ENCODE measurements at regions not wholly inside any gene's neighbourhood (a gene's known extent, or its start where the extent isn't known, plus 50 kb on each side); places are given as distances from the start of the nearest gene placed in this dataset.

DNA sequence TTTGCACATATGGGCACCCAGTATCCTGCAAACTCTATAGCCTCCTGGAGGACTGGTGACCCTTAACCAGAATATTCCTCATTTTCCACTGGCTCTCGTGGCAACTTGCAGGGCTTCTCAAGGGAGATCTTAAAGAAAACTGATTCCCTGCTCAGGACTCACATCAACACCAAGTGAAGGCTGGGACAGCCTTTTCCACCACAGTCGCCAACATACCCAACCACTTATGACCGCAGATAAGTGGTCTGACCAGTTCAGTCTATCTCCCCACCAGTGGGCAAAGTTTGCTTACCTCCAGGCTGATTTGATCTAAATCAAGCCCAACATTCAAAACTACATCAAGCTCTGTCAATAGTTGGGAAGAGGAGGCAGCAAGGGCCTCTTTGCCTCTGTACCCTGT lies 289.3 kb upstream of the GATB start:
- in situ Hi-C loops (cut with HindIII; ENCODE audit: low sequenced_read_pairs): no loop called here
- no peak for DNase-seq (ENCODE audit: low spot score)

DNA sequence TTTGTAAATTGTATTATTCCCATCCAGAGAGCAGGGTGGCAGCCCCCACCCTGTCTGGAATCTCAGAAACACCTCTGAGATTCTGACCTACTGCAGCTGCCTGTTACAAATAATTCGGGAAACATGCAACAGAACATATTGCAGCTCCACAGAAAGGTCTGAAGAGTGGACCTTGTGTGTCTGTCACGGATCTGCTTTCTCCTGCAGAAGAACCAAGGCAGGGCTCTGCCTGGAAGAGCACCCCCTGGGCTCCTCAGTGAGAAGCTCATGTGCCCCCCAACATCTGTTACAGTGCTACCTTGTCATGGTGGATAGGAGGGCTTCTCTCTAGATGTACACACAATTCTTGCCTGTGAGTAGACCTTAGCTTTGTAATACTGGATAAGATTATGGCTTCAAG lies 286.6 kb upstream of the GATB start:
- in situ Hi-C loops (cut with HindIII; ENCODE audit: low sequenced_read_pairs): no loop called here
- no peak for DNase-seq (ENCODE audit: low spot score)

DNA sequence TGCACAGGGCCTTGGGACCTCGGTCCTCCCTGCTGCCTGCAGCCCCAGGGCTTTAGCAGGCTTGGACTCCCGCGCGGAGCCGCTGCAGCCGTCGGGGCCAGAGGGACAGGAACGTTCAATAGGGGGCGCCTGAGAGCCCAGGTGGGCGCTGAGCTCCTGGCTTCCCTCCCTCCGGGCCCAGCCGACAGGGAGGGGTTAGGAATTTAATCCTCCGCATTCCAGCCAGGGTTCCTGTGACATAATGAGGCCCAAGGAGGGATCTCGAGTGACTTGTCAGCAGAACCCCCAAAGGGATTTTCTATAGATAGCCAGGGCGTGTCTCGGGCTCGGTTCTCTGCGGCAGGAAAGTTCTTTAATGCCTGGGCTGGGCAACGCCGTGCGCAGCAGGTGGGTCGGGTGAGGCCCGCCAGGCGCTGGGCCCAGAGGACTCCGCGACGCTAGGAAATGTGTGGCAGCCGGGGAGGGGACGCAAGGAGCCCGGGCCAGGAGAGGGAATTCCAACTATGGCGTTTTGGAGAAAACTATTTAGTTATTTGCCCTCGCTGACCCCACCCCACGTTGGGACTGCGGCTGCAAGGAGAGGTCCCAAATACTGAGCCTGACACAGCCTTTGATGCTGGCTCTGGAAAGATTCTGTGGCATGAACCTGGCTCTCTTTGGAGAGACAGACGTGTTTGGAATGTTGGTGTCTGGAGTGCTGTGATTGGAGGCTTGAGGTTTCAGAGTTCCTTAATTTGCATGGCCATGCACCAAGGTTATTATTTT lies 285.2 kb upstream of the GATB start:
- in situ Hi-C loops (cut with HindIII; ENCODE audit: low sequenced_read_pairs): no loop called here
- no peak for DNase-seq (ENCODE audit: low spot score)

DNA sequence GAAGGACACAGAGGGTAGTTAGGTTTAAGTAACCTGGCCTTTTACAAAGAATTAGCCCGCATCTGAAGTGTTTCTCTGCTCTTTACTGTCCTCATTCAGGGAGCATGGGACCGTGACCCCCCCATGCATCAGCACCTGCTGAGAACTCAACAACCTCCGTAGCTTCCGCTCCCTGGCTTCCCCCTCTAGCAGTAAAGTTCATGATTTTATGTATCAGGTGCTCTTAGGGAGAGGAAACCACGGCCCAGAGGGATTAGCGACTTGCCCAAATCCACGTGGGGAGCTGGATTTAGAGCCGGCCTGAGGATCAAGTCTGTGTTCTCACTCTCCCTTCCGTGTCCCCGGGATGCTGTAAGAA lies 284.6 kb upstream of the GATB start:
- in situ Hi-C loops (cut with HindIII; ENCODE audit: low sequenced_read_pairs): no loop called here
- DNase-seq (ENCODE audit: low spot score): no peak

DNA sequence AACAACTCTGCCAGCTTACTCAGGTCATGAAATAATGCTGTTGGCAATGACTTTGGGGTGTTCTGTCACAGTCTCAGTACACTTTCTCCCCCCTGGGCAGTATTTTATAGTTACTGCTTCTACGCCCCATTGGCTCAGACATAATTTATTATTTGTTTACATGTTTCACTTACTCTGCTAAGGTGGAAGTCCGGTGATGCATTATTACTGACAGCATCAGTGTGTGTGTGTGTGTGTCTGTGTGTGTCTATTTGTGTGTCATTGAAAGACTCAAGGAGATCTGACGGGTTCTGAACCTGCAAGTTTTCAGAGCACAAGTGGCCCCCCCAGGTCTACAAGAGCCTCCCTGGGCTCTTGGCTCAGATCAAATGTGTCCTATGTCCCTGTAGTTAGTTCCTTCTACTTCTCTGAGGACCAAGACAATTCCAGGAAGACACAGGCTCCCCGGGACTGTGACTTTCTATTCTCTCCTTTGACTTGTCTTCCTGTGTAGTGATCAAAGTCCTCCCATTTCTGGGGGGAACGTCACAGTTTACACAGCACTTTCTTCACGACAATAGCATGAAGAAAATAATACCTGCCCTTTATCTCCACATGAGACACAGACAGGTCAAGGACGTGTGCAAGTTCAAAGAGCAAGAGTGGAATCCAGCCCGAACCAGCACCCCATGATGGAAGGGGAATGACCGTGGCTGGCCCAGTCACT lies 283.7 kb upstream of the GATB start:
- DNase-seq (ENCODE audit: low spot score): no peak
- in situ Hi-C loops (cut with HindIII; ENCODE audit: low sequenced_read_pairs): no loop called here

DNA sequence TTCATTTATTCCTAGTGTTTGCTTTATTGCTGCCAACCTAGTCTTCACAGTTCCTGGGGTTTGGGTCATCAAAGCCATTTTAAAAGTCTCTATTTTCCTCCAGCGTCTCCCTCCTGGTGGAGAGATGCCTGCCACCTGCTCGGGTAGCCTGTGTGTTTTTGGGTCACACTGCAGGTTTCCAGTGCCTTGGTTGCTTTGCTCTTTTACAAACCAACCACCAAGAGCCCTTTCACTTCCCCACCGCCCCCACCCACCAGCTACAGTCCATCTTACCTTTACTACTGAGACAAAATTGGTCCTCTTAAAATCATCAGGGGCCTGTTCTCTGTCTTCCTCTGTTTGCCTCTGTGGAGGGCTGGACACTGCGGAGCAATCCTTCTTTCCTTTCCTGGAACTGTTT lies 280.5 kb upstream of the GATB start:
- in situ Hi-C loops (cut with HindIII; ENCODE audit: low sequenced_read_pairs): no loop called here
- DNase-seq (ENCODE audit: low spot score): peak; percentile 24

DNA sequence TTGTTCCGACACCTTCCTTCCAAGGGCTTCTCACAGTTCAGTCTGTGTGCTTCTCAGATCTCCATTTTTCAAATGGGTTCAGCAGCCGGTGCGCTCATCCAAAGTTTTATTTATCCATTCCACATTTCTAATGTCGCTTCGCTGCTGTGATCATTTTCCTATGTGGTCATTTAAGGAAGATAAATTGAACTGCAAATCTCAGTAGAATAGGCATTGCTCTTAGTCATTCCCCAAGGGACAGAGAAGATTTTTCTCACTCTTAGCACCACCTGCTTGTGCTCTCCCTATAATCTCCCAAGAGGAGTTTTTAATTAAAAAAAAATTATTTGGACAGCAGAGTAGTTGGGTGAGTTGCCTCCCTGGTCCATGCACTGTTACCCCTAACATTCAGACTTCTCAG lies 278.9 kb upstream of the GATB start:
- in situ Hi-C loops (cut with HindIII; ENCODE audit: low sequenced_read_pairs): no loop called here
- no peak for DNase-seq (ENCODE audit: low spot score)

DNA sequence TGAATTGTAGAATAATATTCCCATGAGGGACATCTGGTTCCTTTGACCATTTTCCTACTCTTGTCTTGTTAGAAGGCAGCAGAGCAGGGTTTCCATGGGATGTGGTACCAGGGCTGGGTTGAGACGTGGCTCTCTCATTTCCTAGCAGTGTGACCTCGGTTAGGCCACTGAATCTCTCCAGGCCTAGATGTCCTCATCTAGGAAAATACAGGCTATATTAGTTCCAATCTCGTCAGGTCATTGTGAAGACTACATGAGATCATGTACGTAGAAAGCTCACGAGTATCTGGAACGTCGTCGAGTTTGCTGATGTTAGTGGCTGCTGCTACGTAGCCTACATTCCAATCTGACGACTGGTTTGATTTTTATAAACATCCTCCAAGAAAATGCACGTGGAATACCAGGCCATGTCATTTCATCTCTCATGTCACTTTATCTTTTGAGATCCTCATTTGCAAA lies 278.2 kb upstream of the GATB start:
- in situ Hi-C loops (cut with HindIII; ENCODE audit: low sequenced_read_pairs): no loop called here
- no peak for DNase-seq (ENCODE audit: low spot score)

DNA sequence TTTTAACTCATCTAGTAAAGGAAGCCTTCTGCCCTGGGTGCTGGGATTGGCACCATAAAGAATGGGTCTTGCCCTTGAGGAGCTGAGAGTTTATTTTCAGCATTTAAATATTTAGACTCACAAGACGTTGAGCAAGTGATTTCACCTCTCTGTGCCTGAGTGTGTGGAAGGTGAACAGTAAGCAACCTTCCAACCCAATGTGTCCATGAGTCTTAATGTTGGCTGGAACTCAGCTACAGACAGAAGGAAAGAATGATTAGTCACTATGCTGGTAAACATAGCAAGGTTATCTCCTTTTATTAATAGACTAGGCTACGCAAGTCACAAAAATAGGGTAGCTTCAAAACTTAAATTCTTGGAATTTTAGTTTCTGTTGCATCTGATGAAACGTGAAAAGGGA lies 277.4 kb upstream of the GATB start:
- no peak for DNase-seq (ENCODE audit: low spot score)
- in situ Hi-C loops (cut with HindIII; ENCODE audit: low sequenced_read_pairs): no loop called here

DNA sequence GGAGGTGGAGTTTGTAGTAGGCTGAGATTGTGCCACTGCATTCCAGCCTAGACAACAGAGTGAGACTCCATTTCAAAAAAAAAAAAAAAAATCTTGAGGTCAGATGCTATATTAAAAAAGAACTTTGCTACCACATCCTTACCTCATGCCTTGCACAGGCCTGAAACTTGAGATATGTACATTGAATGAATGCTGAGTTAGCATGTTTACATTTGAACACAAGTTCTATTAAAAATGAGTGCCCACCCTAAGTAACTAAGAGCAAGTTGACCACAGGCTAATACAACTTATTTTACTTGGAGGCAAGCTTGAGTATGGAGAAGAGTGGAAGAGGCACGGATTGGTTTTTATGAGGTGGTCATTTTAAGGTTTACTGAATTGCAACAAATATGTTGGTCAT lies 276.6 kb upstream of the GATB start:
- DNase-seq (ENCODE audit: low spot score): no peak
- in situ Hi-C loops (cut with HindIII; ENCODE audit: low sequenced_read_pairs): no loop called here

DNA sequence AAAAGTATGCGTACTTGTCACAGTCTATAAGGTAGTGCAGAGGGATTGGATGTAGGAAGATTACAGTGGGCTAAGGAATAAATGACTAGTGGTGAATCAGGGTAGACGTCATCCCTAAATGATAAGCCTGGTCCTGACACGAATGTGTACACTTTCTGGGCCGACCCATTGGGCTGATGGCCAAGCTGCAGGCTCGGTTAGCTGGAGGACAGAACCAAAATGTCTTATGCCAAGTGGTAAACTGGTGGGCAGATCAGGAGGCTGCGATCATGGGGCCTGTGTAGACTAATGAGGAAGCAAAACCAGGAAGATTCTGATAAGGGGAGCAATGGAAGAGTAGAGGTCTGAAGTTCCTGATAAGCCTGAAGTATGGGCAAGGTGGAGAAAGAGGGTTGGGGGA lies 272.8 kb upstream of the GATB start:
- DNase-seq (ENCODE audit: low spot score): no peak
- in situ Hi-C loops (cut with HindIII; ENCODE audit: low sequenced_read_pairs): no loop called here

DNA sequence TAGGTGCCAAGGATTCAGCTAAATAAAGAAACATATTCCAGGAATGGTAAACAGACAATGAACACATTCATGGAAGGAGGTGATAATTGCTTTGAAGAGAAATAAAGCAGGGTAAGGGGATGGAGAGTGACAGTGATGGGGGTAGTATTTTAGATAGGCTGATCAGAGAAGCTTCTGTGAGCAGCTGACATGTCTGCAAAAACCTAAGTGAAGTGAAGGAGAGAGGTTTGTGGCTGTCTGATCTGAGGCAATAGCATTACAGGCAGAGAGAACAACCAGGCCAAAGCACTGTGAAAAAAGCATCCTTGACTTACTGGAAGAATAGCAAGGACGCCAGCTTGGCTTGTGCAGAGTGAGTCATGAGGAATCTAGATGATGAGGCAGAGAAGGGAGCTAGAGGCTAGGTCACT lies 271.9 kb upstream of the GATB start:
- in situ Hi-C loops (cut with HindIII; ENCODE audit: low sequenced_read_pairs): no loop called here
- peak; percentile 34 for DNase-seq (ENCODE audit: low spot score)

DNA sequence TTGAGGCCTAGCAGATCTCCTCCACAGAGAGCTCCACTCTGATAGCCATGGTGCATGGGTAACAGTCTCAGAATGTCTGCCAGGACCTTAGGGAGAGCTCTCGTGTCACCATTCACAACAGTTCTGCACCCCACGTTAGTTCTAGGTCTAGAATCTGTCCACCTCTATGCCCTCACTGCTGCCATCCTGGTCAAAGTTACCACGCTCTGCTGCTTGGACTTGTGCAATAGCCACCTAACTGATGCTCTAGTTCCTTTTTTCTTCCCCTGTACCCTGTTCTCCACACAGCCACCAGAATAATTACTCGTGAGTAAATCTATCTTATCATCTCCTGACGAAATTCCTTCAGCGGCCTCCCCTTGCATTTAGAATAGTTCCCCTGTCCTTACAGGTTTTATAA lies 268.8 kb upstream of the GATB start:
- no peak for DNase-seq (ENCODE audit: low spot score)
- in situ Hi-C loops (cut with HindIII; ENCODE audit: low sequenced_read_pairs): no loop called here

DNA sequence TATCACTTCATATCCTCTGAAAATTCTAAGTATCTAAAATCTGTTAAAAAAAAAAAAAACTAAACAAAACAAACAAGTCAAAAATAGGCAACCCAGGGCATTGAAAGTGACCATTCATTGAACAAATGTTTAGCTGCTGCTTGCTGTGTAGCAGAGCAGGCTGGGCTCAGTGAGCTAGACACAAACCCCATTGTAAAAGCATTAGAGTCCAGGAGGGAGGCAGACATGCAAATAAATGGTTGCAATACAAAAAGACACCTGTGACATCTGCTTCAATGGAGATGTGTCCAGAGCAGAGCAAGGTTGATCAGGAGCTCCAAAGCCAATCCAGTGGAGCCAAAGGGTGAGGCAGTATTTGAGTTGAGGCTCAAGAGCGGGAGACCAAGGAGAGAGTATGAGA lies 267.3 kb upstream of the GATB start:
- in situ Hi-C loops (cut with HindIII; ENCODE audit: low sequenced_read_pairs): no loop called here

DNA sequence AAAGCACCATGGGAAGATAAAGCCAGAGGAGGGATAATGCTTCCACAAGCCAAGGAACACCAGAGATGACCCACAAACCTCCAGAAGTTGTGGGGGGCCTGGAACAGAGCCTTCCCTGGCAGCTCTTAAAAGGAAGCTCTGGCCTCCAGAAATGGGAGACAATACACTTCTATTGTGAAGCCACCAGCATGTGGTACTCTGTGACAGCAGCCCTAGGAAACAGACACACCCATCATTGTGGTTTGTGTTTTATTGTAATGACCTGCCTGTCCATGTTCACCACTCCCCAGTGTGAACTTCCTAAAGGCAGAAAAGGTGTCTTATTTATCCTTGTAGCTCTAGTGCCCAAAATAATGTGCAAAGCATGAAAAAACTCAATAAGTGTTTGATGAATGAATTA lies 264.1 kb upstream of the GATB start:
- DNase-seq (ENCODE audit: low spot score): no peak
- in situ Hi-C loops (cut with HindIII; ENCODE audit: low sequenced_read_pairs): no loop called here

More for the DNA sequence above, 267.3 kb upstream of the GATB start:
- DNase-seq (ENCODE audit: low spot score): no peak

DNA sequence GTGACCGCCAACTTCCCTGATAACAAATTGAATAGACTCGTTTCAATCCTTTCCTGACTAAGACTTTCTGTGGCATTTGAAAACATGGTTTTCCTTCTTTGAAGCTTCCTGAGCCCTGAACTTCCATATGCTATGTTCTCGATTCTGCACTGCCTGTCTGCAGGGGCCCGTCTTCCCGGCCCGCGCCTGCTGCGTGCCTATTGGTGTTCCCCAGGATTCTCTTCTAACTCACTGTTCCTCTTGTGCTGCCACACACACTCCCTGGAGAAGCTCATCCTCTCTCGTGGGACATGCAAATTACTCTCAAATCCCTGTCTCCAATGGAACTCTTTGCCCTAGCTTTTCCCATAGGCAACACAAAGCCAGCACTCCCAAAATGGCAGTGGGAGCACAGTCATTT lies 262.9 kb upstream of the GATB start:
- DNase-seq (ENCODE audit: low spot score): no peak
- in situ Hi-C loops (cut with HindIII; ENCODE audit: low sequenced_read_pairs): no loop called here

DNA sequence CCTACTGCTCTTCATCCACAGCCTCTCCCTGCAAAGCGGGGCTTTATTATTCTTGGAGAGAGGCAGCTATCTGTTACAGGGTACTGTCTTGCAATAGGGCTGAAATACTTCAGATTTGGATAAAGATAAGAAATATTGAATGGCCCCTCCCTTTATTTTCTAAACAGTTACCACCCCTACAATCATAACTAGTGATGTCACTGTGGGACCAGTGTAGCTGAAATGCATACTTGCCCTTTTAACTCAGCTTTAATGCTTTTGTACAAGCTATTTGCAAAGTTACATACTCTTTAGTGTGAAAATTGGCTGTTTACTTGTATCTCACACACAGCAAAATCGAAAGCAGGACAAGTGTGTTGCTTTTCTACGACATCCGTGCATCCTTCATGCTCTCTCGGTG lies 261.7 kb upstream of the GATB start:
- in situ Hi-C loops (cut with HindIII; ENCODE audit: low sequenced_read_pairs): no loop called here
- no peak for DNase-seq (ENCODE audit: low spot score)

DNA sequence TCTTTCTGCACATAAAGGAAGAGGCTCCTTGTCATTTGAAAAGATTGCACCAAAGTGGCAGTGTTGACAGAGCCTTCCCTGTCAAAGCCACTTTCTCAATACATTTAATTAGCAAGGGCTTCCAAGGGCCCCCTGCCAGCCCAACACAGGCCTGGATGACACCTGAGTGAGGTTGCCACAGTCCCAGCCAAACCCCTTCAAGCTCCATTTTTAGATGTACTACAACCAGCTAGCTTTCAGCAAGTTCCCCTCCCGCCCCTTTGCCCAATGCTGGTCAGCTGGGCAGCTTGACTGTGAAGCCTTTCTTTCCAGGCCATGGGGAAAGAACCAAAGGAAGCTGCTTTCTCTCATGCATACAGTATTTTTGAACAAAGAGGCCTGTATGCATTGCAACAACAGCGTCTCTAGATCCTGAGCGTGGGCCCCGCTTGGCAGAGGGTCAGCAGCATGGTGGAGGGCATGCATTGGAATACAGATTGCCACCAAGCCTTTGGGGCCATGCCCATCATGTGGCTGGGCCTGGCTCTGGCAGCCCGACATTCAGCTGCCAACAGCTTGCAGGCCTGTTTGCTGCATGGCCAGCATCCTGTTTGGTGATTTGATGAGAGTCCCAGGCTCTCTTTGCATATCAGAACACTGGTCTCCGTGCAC lies 261.1 kb upstream of the GATB start:
- DNase-seq (ENCODE audit: low spot score): peak; percentile 51
- in situ Hi-C loops (cut with HindIII; ENCODE audit: low sequenced_read_pairs): no loop called here

DNA sequence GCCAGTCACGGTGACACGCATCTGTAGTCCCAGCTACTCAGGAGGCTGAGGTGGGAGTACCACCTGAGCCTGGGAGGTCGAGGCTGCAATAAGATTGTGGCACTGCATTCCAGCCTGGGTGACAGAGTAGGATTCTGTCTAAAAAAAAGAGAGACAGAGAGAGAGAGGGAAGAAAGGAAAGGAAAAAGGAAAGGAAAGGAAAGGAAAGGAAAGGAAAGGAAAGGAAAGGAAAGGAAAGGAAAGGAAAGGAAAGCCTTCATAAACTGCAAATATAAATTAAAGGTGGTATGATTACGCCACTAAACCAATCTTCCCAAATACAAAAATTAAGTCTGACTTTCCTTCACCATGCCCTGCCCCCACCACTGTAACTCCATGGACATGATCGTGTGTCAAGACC lies 259.3 kb upstream of the GATB start:
- in situ Hi-C loops (cut with HindIII; ENCODE audit: low sequenced_read_pairs): no loop called here
- no peak for DNase-seq (ENCODE audit: low spot score)

DNA sequence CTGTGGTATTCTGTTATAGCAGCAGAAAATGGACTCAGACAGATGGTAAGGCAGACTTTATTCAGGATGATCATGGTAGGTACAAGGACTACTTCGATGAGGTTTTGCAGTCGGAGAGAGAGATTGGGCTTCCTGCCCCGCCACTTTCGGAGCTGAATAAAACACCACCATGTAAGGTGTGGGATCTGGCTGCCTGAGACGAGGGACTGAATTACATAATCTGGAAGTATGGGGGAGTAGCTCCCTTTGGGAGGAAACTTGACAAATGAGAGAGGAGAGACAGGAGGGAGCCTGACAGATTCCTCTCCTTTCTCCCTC lies 255.5 kb upstream of the GATB start:
- in situ Hi-C loops (cut with HindIII; ENCODE audit: low sequenced_read_pairs): no loop called here

More for the DNA sequence above, 255.5 kb upstream of the GATB start:
- DNase-seq (ENCODE audit: low spot score): no peak
